ENCODE measurements at regions not wholly inside any gene's neighbourhood (a gene's known extent, or its start where the extent isn't known, plus 50 kb on each side); places are given as distances from the start of the nearest gene placed in this dataset.

DNA sequence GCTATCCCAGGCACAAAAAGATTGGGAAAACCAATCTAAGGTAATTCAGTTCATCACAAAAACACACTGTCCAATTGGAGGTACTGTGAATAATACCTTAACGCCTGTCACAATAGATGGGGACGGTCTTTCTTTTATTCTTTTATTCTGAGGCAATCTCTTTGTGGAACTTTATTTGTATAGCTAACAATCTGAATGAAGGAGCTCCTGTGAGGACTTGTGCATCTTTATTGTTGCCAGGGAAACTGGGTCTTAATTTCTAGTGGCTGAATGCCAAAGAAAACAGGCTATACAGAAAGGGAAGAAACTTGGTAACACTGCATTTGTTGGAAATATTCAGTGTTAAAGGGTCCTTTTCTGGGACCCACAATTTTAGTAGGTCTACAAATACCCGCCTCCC is 546.9 kb upstream of the C9orf72 start:
- H3K27ac ChIP-seq = peak overlapping the region; percentile 33
- H3K79me2 ChIP-seq (ENCODE audit: low read depth) = no peaks in the 10 kb centered on the region
- H2AFZ ChIP-seq (replicated peaks) = no peak overlapping the region
- no peaks in the 10 kb centered on the region for H3K27me3 Mint-ChIP-seq (ENCODE audit: insufficient read depth, low read depth)
- no peaks in the 10 kb centered on the region for H3K9me3 ChIP-seq (ENCODE audit: low read depth)
- H3K4me1 Mint-ChIP-seq = peaks cover 26% of the 10 kb centered on the region
- H3K27ac Mint-ChIP-seq = no peak overlapping the region
- no peaks in the 10 kb centered on the region for H3K36me3 ChIP-seq
- H3K9ac ChIP-seq = no peak overlapping the region
- TF ChIP-seq EZH2 (IDR thresholded peaks at IDR 0.05) = no peak
- TF ChIP-seq, protein P1, sequence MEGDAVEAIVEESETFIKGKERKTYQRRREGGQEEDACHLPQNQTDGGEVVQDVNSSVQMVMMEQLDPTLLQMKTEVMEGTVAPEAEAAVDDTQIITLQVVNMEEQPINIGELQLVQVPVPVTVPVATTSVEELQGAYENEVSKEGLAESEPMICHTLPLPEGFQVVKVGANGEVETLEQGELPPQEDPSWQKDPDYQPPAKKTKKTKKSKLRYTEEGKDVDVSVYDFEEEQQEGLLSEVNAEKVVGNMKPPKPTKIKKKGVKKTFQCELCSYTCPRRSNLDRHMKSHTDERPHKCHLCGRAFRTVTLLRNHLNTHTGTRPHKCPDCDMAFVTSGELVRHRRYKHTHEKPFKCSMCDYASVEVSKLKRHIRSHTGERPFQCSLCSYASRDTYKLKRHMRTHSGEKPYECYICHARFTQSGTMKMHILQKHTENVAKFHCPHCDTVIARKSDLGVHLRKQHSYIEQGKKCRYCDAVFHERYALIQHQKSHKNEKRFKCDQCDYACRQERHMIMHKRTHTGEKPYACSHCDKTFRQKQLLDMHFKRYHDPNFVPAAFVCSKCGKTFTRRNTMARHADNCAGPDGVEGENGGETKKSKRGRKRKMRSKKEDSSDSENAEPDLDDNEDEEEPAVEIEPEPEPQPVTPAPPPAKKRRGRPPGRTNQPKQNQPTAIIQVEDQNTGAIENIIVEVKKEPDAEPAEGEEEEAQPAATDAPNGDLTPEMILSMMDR (IDR thresholded peaks at IDR 0.05) = no peak
- no peak for TF ChIP-seq EZH2phosphoT487 (IDR thresholded peaks at IDR 0.05)
- H4K20me1 ChIP-seq (ENCODE audit: low read depth) = no peaks in the 10 kb centered on the region
- H3K4me2 ChIP-seq = peak overlapping the region; percentile 58
- peak; percentile 40 for DNase-seq (ENCODE audit: low spot score)
- H3K4me3 Mint-ChIP-seq = no peak overlapping the region
- peaks cover 16% of the 10 kb centered on the region for H3F3A ChIP-seq (ENCODE audit: low read depth)
- no peaks in the 10 kb centered on the region for H3K36me3 Mint-ChIP-seq
- H3K27me3 ChIP-seq = no peaks in the 10 kb centered on the region
- peaks cover 34% of the 10 kb centered on the region for H3K4me1 ChIP-seq
- H3K4me3 ChIP-seq = no peak overlapping the region
- H3K9me3 Mint-ChIP-seq = peaks cover 2% of the 10 kb centered on the region

DNA sequence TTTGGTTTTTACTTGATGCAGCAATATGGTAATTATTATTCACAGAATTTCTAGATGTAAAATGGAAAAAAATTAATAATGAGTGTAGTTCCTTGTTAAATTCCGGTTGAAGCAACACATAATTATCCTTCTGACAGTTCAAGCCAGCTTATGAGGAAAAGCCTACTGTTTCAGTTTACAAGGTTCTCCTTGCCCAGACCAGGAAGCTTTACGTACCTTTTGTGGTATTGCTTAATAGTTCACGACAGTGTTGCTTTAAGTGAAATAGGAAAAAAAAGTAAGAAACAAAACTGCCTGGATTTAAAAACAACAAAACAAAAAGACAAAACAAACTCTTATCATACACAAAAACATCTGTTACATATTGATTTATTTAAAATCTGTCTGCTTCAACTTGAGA is 547.3 kb upstream of the C9orf72 start:
- H3K36me3 ChIP-seq = no peaks in the 10 kb centered on the region
- no peak overlapping the region for H3K4me3 Mint-ChIP-seq

DNA sequence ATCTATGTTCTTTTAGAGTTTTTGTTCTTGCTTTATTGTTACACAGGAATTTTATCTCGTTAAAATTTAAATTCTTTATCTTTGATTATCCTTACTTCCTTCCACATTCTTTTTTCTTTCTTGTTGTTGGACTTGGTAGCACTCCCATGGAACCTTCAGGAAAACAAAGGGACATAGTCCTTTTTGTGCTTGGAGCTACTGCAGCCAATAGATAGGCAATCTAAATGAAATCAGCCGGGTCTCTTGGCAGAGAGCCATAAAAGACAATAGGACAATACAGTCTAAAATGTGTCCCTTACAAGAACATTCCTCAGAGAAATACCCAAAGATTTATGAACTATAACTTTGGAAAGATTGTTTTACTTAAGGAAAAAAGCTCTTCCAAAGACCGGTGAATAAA is 548.1 kb upstream of the C9orf72 start:
- no peaks in the 10 kb centered on the region for H3K27me3 ChIP-seq
- peaks cover 34% of the 10 kb centered on the region for H3K4me1 ChIP-seq
- H3K4me2 ChIP-seq = peak overlapping the region; percentile 16
- no peaks in the 10 kb centered on the region for H3K36me3 ChIP-seq
- H3K4me3 ChIP-seq = no peak overlapping the region
- H3K79me2 ChIP-seq (ENCODE audit: low read depth) = no peaks in the 10 kb centered on the region
- peak; percentile 11 for DNase-seq (ENCODE audit: low spot score)
- no peak overlapping the region for H3K27ac ChIP-seq
- Mint-ChIP-seq H3K27ac (no peak overlapping the region), H3K4me1 (peaks cover 26% of the 10 kb centered on the region), H3K4me3 (no peak overlapping the region), H3K9me3 (peaks cover 2% of the 10 kb centered on the region), H3K36me3 (no peaks in the 10 kb centered on the region), H3K27me3 (ENCODE audit: insufficient read depth, low read depth) (no peaks in the 10 kb centered on the region)
- no peak overlapping the region for H2AFZ ChIP-seq (replicated peaks)
- H3F3A ChIP-seq (ENCODE audit: low read depth) = peaks cover 16% of the 10 kb centered on the region
- TF ChIP-seq, protein P1 (IDR thresholded peaks at IDR 0.05) = no peak
- TF ChIP-seq EZH2 (IDR thresholded peaks at IDR 0.05) = no peak
- no peaks in the 10 kb centered on the region for H4K20me1 ChIP-seq (ENCODE audit: low read depth)
- no peak overlapping the region for H3K9ac ChIP-seq
- no peaks in the 10 kb centered on the region for H3K9me3 ChIP-seq (ENCODE audit: low read depth)

More for the DNA sequence above, 547.3 kb upstream of the C9orf72 start:
- Histone ChIP-seq H3K9ac (no peak overlapping the region), H3K4me3 (no peak overlapping the region), H3K9me3 (ENCODE audit: low read depth) (no peaks in the 10 kb centered on the region), H3K79me2 (ENCODE audit: low read depth) (no peaks in the 10 kb centered on the region), H3K4me2 (peak overlapping the region; percentile 58), H3K4me1 (peaks cover 34% of the 10 kb centered on the region), H3K27me3 (no peaks in the 10 kb centered on the region), H2AFZ (replicated peaks) (no peak overlapping the region), H4K20me1 (ENCODE audit: low read depth) (no peaks in the 10 kb centered on the region), H3F3A (ENCODE audit: low read depth) (peaks cover 16% of the 10 kb centered on the region), H3K27ac (peak overlapping the region; percentile 8)
- DNase-seq (ENCODE audit: low spot score) = no peak
- Mint-ChIP-seq H3K27me3 (ENCODE audit: insufficient read depth, low read depth) (no peaks in the 10 kb centered on the region), H3K36me3 (no peaks in the 10 kb centered on the region), H3K4me1 (peaks cover 26% of the 10 kb centered on the region), H3K9me3 (peaks cover 2% of the 10 kb centered on the region), H3K27ac (no peak overlapping the region)
- TF ChIP-seq EZH2 (IDR thresholded peaks at IDR 0.05) (no peak), EZH2phosphoT487 (IDR thresholded peaks at IDR 0.05) (no peak)
- TF ChIP-seq, protein P1 (IDR thresholded peaks at IDR 0.05) = no peak

Measured in neural progenitor cell (in vitro differentiated cells).